ENCODE measurements at regions not wholly inside any gene's neighbourhood (a gene's known extent, or its start where the extent isn't known, plus 50 kb on each side); places are given as distances from the start of the nearest gene placed in this dataset.

- no peak overlapping the region for H3K4me2 ChIP-seq (ENCODE audit: low read depth, low read length)
- ATAC-seq: no peak
- H3K9me3 ChIP-seq (ENCODE audit: low read length): peaks cover 12% of the 10 kb centered on the region
- H2AFZ ChIP-seq (ENCODE audit: low read length): no peak overlapping the region
- BruUV-seq (replicated peaks): no TSS peak
- ChIA-PET CTCF (ENCODE audit: low intra/inter-chr PET ratio, low total read pairs) (no interaction called here), POLR2A (no interaction called here)
- H3K79me2 ChIP-seq (ENCODE audit: insufficient read depth, low read length): no peaks in the 10 kb centered on the region
- intact Hi-C loops (cut with micrococcal nuclease; ENCODE audit: unreplicated experiment): no loop called here
- H3K27me3 ChIP-seq (ENCODE audit: control insufficient read depth in 1 of 2, insufficient read depth in 2 of 2, low read length in 2 of 2): peaks cover 0 to 10% of the 10 kb centered on the region in 2 experiments; a peak in 1 of 5 replicates
- no peak overlapping the region for H3K4me3 ChIP-seq (replicated peaks in 1 of 3; ENCODE audit: insufficient read depth in 1 of 3, low read depth in 2 of 3, low read length in 3 of 3)
- FAIRE-seq: no peak
- no peak for TF ChIP-seq ZNF329 (CRISPR knock-in tag; IDR thresholded peaks at IDR 0.05; ENCODE audit: low read depth)
- TF ChIP-seq KAT7 (CRISPR knock-in tag; IDR thresholded peaks at IDR 0.05; ENCODE audit: borderline replicate concordance): no peak
- TF ChIP-seq ZMYM2 (CRISPR knock-in tag; IDR thresholded peaks at IDR 0.05): no peak
- no peak for TF ChIP-seq ZNF274 (CRISPR knock-in tag; IDR thresholded peaks at IDR 0.05)
- TF ChIP-seq MTF1 (CRISPR knock-in tag; IDR thresholded peaks at IDR 0.05): no peak
- no peak for TF ChIP-seq ZNF713 (CRISPR knock-in tag; IDR thresholded peaks at IDR 0.05)
- no peak for TF ChIP-seq USF2 (IDR thresholded peaks at IDR 0.05; ENCODE audit: low read depth, low read length)
- no peak for TF ChIP-seq USF2 (CRISPR knock-in tag; IDR thresholded peaks at IDR 0.05; ENCODE audit: borderline replicate concordance)
- TF ChIP-seq IKZF5 (CRISPR knock-in tag; IDR thresholded peaks at IDR 0.05): no peak
- TF ChIP-seq ZNF746 (CRISPR knock-in tag; IDR thresholded peaks at IDR 0.05): no peak
- no peak for TF ChIP-seq ZNF563 (CRISPR knock-in tag; IDR thresholded peaks at IDR 0.05)
- TF ChIP-seq ZNF768 (CRISPR knock-in tag; IDR thresholded peaks at IDR 0.05): no peak
- TF ChIP-seq ZNF264 (CRISPR knock-in tag; IDR thresholded peaks at IDR 0.05): no peak
- TF ChIP-seq ATF4 (CRISPR knock-in tag; IDR thresholded peaks at IDR 0.05): no peak
- no peak for TF ChIP-seq ZNF781 (CRISPR knock-in tag; IDR thresholded peaks at IDR 0.05; ENCODE audit: borderline replicate concordance, not compliant biosample characterization)
- TF ChIP-seq AKAP8 (CRISPR knock-in tag; IDR thresholded peaks at IDR 0.05): no peak
- no peak for TF ChIP-seq HHEX (CRISPR knock-in tag; IDR thresholded peaks at IDR 0.05)
- no peak for TF ChIP-seq ZNF800 (CRISPR knock-in tag; IDR thresholded peaks at IDR 0.05)
- no peak for TF ChIP-seq ZNF709 (CRISPR knock-in tag; IDR thresholded peaks at IDR 0.05)
- TF ChIP-seq JDP2 (CRISPR knock-in tag; IDR thresholded peaks at IDR 0.05; ENCODE audit: borderline replicate concordance): no peak
- H3K36me3 ChIP-seq (replicated peaks in 1 of 2; ENCODE audit: control insufficient read depth in 1 of 2, insufficient read depth in 2 of 2, low read length in 2 of 2): no peaks in the 10 kb centered on the region
- H3K27ac ChIP-seq (ENCODE audit: extremely low read length, insufficient read depth, low read length): no peak overlapping the region
- H3K4me1 ChIP-seq (ENCODE audit: insufficient read depth, low read length): no peaks in the 10 kb centered on the region
- WGBS (ENCODE audit: low lambda C conversion rate): 0% methylated on average over 1 of the region's 1 CpG
- no peak for DNase-seq (ENCODE audit: low spot score)
- in situ Hi-C loops (cut with HindIII; ENCODE audit: extremely low pct_ligation_motif_present, low pct_unique_long_range_greater_than_20kb): no loop called here
- H4K20me1 ChIP-seq (ENCODE audit: insufficient read depth, low read length): no peaks in the 10 kb centered on the region
- no peak overlapping the region for H3K9ac ChIP-seq (ENCODE audit: insufficient read depth, low read depth, low read length)
Observed at GRCh38 chr13:97074618-97075017, 80.3 kb upstream of the OXGR1 start.
